ENCODE measurements at regions not wholly inside any gene's neighbourhood (a gene's known extent, or its start where the extent isn't known, plus 50 kb on each side); places are given as distances from the start of the nearest gene placed in this dataset.
A peak's percentile ranks its signal among the peaks of the same experiment; 100 is the strongest.

DNA sequence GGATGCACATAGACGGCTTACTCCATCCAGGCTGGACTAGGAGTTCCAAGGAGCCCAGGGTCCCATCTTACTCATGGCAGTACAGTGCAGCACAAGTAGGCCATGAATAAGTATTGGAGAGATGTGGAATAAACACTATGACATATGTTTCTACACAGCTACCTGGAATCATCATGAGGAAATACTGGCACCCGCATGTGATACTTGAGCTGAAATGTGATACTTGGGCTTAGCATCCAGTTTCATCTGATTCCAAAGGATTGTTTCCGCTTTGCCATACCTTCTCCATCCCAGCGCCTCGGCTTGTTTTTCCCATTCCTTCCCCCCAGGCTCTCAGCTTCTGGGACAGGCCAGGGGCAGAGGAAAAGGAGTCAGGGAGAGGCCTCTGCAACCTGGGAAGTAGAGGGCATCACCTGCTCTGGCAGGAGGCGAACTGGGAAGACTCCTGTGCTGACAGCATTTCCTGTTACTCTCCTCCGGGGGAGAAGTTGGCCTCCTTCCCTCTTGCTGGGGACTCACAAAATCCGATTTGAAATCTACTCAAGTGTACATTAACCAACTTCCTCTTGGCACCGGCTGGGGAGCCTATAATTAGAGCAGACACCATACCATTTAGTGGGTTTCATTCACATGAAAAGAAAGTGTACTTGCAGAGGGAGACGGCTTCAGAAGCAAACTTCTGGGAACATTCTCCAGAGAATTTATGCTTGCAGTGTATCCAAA lies 187.8 kb downstream of the MIAT start:
- WGBS, 2 experiments (ENCODE audit: extremely low coverage in 1 of 2, insufficient coverage in 1 of 2, insufficient read length in 1 of 2, insufficient replicate concordance in 2 of 2, low coverage in 1 of 2, low lambda C conversion rate in 2 of 2, missing lambda C conversion rate in 1 of 2) = 69% methylated on average over 10 of the region's 10 CpGs; no CpG with 5 or more reads in 1 of the 2 experiments

More for the DNA sequence above, 187.8 kb downstream of the MIAT start:
- Histone ChIP-seq H3K23ac (ENCODE audit: insufficient read length) (no peak overlapping the region), H3K56ac (replicated peaks; ENCODE audit: insufficient read length, low read depth, low read length) (no peak overlapping the region), H3K36me3 (ENCODE audit: control insufficient read depth in 2 of 4, insufficient read depth in 4 of 4, low read length in 3 of 4) (no peaks in the 10 kb centered on the region), H2AFZ (ENCODE audit: low read length) (no peak overlapping the region), H3K23me2 (ENCODE audit: low read depth, low read length) (no peaks in the 10 kb centered on the region), H2BK5ac (ENCODE audit: low read depth, low read length) (no peak overlapping the region), H4K91ac (replicated peaks; ENCODE audit: insufficient read length, low read length) (no peak overlapping the region), H3K4me3 (ENCODE audit: extremely low read depth in 1 of 4, insufficient read depth in 2 of 4, low read depth in 3 of 4, low read length in 4 of 4) (no peak overlapping the region), H3K14ac (ENCODE audit: insufficient read length) (no peak overlapping the region), H3K9me3 (ENCODE audit: insufficient read depth in 2 of 2, low read depth in 1 of 2, low read length in 1 of 2) (no peaks in the 10 kb centered on the region), H2BK120ac (replicated peaks; ENCODE audit: low read depth, low read length) (no peak overlapping the region), H3K79me2 (ENCODE audit: control insufficient read depth in 1 of 2, insufficient read depth in 2 of 2, low read length in 2 of 2) (no peaks in the 10 kb centered on the region), H2AK5ac (ENCODE audit: low read depth, low read length) (no peak overlapping the region; the same call in 1 of the 2 replicates), H3K79me1 (ENCODE audit: low read depth, low read length) (no peaks in the 10 kb centered on the region), H4K8ac (ENCODE audit: extremely low read depth, insufficient read depth, low read length) (peak overlapping the region; percentile 57; the same call in 1 of the 2 replicates), H3K9ac (replicated peaks in 1 of 4; ENCODE audit: extremely low read depth in 1 of 4, low read depth in 3 of 4, low read length in 3 of 4) (no peak overlapping the region), H4K5ac (ENCODE audit: insufficient read length, low read depth, low read length) (no peak overlapping the region), H3K27ac (ENCODE audit: low read depth, low read length) (no peak overlapping the region), H3K4me1 (replicated peaks in 1 of 4; ENCODE audit: control insufficient read depth in 3 of 4, insufficient read depth in 4 of 4, low read length in 3 of 4) (no peaks in the 10 kb centered on the region), H3K4me2 (ENCODE audit: insufficient read depth in 1 of 2, low read depth in 2 of 2, low read length in 2 of 2) (no peak overlapping the region), H2BK20ac (ENCODE audit: low read length) (no peak overlapping the region), H3K27me3 (replicated peaks in 1 of 4; ENCODE audit: control insufficient read depth in 3 of 4, extremely low read depth in 1 of 4, insufficient read depth in 3 of 4, low read length in 3 of 4) (no peaks in the 10 kb centered on the region; a peak in 1 of 7 replicates), H2BK12ac (ENCODE audit: low read depth, low read length) (no peak overlapping the region), H3K4ac (replicated peaks; ENCODE audit: insufficient read length, low read depth, low read length) (no peak overlapping the region), H3K18ac (ENCODE audit: extremely low read depth, low read length) (no peak overlapping the region), H4K20me1 (replicated peaks in 1 of 2; ENCODE audit: control insufficient read depth in 1 of 2, insufficient read depth in 2 of 2, low read length in 2 of 2) (no peaks in the 10 kb centered on the region), H2BK15ac (ENCODE audit: low read length) (no peak overlapping the region)
- no peak for FAIRE-seq
- TF ChIP-seq JUN (IDR thresholded peaks at IDR 0.05; ENCODE audit: low read depth, low read length) = no peak
- TF ChIP-seq SIX5 (IDR thresholded peaks at IDR 0.05; ENCODE audit: low read depth, low read length) = no peak
- no peak for TF ChIP-seq YY1 (IDR thresholded peaks at IDR 0.05; ENCODE audit: low read depth, low read length)
- ChIA-PET POLR2A (ENCODE audit: partially characterized antibody) (no interaction called here), CTCF (ENCODE audit: partially characterized antibody) (interaction anchor here (0.6 kb wide), 1 partner anchor 149 kb away, joined by 4 read pairs; no protein-coding TSS in a partner anchor)
- DNase-seq (ENCODE audit: low read depth in 1 of 2, low spot score in 2 of 2) = no peak

Measured in H1 (cell line).